Sigmoid colon (tissue), 4 donors: ENCODE measurements at regions not wholly inside any gene's neighbourhood (a gene's known extent, or its start where the extent isn't known, plus 50 kb on each side); places are given as distances from the start of the nearest gene placed in this dataset.

ENCODE experiments used
- CTCF ChIP-seq, 4 experiments: fragments of 450-650 bp in 3 of 4; fragments of 200-600 bp in 1 of 4; IDR thresholded peaks; one replicate each; pipeline ENCODE4 v1.5.1; 2016 to 2019; ENCODE audit warnings: antibody characterized with exemption in 4 of 4, mild to moderate bottlenecking in 3 of 4, moderate library complexity in 2 of 4
- EP300 ChIP-seq, 4 donors: sonication (generic); formaldehyde crosslinking; IDR thresholded peaks; one replicate each; pipeline ENCODE4 v1.6.1; 2017; ENCODE audit warnings: antibody characterized with exemption in 4 of 4
- POLR2A ChIP-seq, 2 donors: fragments of 450-650 bp; IDR thresholded peaks; one replicate each; pipeline ENCODE4 v1.6.1; 2016; ENCODE audit warnings: antibody characterized with exemption in 2 of 2, mild to moderate bottlenecking in 2 of 2, moderate library complexity in 2 of 2
- POLR2AphosphoS5 ChIP-seq, 4 donors: sonication (generic); formaldehyde crosslinking; IDR thresholded peaks; one replicate each; pipeline ENCODE4 v1.6.1; 2017; ENCODE audit warnings: antibody characterized with exemption in 4 of 4

- TF ChIP-seq EP300 (IDR thresholded peaks at IDR 0.05) (no peak), POLR2AphosphoS5 (IDR thresholded peaks at IDR 0.05) (no peak), CTCF (IDR thresholded peaks at IDR 0.05) (no peak), POLR2A (IDR thresholded peaks at IDR 0.05) (no peak)
These were observed 417.3 kb upstream of the PROX1 start for GRCh38 chr1:213570487-213570886.
